ENCODE measurements at regions not wholly inside any gene's neighbourhood (a gene's known extent, or its start where the extent isn't known, plus 50 kb on each side); places are given as distances from the start of the nearest gene placed in this dataset.

GRCh38 chr4:45646885-45647590, 476.8 kb downstream of the GABRG1 start:
- no peak for DNase-seq (ENCODE audit: low read depth)

DNA sequence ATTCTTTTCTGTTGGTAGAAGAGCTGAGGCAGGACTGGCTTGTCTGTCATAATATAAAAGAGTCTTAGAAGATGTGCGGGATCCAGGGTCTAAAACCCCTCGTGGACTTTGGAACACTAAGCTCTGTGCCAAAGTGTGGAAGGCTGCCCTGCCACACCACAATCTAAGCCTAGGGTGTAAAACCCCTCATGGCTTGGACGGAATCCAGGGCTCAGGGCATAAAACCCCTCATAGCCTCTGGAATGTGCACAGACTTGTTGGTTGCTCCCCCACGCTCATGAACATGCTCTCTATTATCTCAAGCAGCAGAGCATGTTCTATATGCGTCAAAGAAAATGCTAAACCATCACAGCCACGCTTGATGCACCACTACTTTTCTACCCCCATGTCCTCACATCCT, 483.6 kb downstream of the GABRG1 start:
- no peak for DNase-seq (ENCODE audit: low read depth)

DNA sequence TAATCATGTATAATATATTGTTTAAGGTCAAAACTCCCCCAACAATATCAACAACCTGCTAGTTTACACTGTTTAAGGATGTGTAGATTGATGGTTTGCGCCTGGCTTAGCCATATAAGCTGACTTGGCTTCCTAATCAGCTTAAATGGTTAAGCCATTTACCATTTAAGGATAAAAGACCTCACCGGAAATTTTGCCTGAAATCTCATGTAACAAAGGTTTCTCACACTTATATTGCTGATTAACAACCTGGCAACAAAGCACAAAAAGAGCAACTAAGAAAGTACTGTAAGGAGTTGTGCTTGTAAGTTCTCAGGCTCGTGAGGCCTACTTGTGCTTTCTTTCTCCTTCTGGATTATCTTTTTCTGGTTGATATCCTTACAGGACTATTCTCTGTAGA, 485.2 kb downstream of the GABRG1 start:
- no peak for DNase-seq (ENCODE audit: low read depth)

- DNase-seq (ENCODE audit: low read depth), result no peak
These were observed 487.7 kb downstream of the GABRG1 start for GRCh38 chr4:45636175-45636574.

DNA sequence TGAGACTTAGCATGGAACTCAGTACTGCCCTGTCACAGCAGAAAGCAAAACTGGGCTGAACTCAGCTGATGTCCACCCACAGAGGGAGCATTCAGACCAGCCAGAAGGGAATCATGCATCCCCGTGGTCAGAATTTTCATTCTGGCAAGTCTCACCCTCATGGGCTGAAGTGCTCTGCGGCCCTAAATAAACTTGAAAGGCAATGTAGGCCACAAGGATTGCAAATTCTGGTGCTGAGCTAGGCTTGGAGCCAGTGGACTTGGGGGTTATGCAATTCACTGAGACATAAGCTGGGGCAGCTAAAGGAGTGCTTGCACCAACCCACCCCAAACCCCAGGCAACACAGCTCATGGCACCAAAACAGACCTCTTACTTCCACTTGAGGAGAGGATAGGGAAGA, 494.1 kb downstream of the GABRG1 start:
- DNase-seq (ENCODE audit: low read depth), result no peak

- DNase-seq (ENCODE audit: low read depth), result no peak
These were observed 501.9 kb downstream of the GABRG1 start for GRCh38 chr4:45621971-45622370.

- DNase-seq (ENCODE audit: low read depth), result no peak
These were observed 503.0 kb downstream of the GABRG1 start for GRCh38 chr4:45620808-45621207.

- DNase-seq (ENCODE audit: low read depth), result no peak
These were observed 527.3 kb downstream of the GABRG1 start for GRCh38 chr4:45596379-45597101.

- DNase-seq (ENCODE audit: low read depth), result no peak
These were observed 543.5 kb downstream of the GABRG1 start for GRCh38 chr4:45580334-45580733.

DNA sequence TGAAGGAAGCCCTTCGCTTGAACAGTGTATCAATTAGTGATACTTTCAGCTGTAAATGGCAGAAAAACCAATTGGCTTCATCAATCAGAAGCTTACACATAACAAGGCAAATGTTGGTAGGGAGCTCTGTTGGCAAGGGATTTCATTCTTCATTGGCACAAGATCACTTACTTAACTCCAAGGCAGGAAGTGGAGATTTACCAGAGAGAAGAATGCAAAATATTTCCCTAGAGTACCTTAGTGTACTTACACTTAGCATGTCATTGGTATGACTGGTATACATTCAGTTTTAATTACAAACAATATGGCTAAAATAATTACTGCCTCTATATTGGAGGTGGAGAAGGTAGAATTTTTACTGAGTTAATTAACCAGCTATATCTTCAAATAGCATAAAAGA, 545.0 kb downstream of the GABRG1 start:
- no peak for DNase-seq (ENCODE audit: low read depth)

GRCh38 chr4:45576275-45576674, 547.6 kb downstream of the GABRG1 start:
- DNase-seq (ENCODE audit: low read depth), result no peak

DNA sequence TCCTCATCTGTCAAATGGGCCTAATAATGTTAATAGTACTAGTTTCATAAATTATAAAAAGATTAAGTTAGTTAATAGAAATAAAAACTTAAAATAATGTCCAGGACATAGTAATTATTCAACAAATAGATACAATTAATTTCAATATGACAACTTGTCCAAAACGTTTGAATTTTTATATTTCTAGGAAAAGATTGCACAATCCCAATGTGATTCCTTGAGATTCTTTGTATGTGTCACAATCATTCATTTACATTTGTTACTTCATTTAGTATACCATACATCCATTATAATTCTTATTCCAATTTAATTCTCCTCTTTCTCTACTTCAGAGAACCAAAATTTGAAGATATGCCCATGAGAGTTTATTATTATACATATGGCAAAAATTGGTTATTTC, 554.2 kb downstream of the GABRG1 start:
- DNase-seq (ENCODE audit: low read depth), result no peak

DNA sequence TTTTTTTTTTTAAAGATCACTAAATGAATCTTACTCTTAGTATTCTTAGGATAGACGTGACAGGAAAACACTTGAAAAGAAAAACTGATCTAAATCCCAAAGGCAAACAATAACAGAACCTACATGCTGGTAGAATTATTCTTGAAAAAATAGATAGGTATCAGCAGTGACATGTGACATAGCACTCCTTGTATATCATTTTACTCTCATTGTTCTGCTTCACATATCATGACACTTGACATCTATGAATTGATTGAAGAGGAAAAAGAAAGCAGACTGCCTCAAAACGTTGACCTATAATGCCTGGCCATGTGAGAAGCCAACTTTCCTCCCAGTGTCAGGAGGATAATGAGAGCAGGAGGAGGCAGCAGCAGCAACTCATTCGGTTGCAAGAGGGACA, 555.2 kb downstream of the GABRG1 start:
- no peak for DNase-seq (ENCODE audit: low read depth)

- no peak for DNase-seq (ENCODE audit: low read depth)
These were observed 556.8 kb downstream of the GABRG1 start for GRCh38 chr4:45566896-45567603.

GRCh38 chr4:45554423-45554822, 569.4 kb downstream of the GABRG1 start:
- no peak for DNase-seq (ENCODE audit: low read depth)

DNA sequence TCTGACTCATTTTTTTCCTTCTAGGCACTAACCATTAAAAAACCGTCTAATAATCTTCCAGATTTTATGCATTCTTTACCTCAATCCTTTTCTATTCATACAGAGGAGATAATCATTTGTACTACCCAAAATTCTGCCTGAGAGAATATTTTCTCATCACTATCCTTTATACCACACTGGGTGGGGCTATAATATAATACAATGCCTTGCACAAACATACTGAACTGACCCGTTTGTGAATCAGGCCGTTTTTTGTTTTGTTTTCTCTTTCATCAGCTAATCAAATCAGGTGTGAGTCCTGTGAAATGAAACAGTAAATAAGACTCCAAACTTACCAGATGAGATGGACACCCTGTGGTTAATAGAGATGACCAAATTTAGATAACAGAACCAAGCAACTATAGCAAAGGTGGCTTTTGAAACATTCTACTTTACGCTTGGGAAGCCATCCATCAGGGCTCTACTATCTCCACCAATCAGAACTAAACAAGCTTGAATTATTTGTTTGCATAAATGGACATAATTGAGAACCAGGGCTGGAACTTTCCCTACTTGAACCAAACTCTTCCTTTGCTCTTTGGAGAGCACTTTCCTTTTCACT, 573.0 kb downstream of the GABRG1 start:
- no peak for DNase-seq (ENCODE audit: low read depth)

DNA sequence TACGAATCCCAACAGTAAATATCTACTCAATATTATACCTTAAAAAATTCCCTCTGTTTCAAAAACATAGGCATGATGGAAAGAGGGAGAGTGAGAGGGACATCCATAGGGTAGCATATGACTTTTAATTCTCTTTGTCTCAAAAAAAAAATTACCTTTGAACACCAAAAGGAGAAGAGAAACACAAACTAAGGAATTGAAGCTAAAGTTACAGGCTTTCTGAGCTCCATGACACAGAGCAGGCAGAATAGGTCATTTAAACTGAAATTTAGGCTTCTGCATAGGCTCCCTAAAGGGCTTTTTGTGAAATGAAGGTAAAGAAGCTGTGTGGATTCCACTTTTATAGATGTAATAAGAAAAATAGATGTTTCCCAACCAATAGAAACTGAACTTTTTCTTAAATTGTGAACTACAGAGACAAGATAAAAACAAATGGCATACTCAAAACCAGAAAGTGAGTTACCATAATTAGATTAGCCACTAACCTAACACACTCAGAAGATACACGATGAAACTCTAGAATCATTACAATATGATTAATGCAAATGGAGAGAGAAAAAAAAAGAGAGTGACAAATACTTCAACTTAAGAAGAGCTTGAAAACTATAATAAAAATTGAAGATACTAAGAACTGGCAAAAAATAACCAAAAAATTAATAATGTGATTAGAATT, 584.6 kb downstream of the GABRG1 start:
- DNase-seq (ENCODE audit: low read depth), result no peak

DNA sequence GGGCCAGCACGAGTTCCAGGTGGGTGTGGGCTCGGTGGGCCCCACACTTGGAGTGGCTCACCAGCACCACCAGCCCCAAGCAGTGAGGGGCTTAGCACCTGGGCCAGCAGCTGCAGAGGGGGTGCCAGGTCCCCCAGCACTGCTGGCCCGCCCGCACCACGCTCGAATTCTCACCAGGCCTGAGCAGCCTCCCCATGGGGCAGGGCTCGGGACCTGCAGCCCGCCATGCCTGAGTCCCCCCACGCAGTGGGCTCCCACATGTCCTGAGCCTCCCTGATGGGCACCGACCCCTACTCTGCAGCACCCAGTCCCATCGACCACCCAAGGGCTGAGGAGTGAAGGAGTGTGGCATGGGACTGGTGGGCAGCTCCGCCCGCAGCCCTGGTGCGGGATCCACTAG, 593.4 kb downstream of the GABRG1 start:
- DNase-seq (ENCODE audit: low read depth), result no peak

DNA sequence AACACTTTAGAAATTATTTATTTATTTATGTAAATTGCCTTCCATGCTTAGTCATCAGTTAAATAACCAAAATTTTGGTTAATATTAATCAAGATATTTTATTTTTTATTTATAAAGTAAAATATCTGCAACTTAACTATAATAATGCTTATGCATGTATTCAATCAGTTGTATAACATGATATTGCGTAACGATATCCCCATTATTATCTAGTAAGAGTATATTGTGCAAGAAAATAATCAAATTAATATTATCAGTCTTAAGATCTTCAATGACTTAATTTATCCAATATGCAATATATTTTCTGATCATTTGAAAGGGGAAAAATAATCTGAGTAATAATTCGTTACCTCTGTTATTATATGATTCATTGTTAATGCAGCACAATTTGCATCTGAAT, 596.7 kb downstream of the GABRG1 start:
- DNase-seq (ENCODE audit: low read depth), result no peak

GRCh38 chr4:45518832-45519231, 605.0 kb downstream of the GABRG1 start:
- no peak for DNase-seq (ENCODE audit: low read depth)

GRCh38 chr4:45502471-45502870, 621.4 kb downstream of the GABRG1 start:
- no peak for DNase-seq (ENCODE audit: low read depth)

GRCh38 chr4:45484740-45485139, 639.1 kb downstream of the GABRG1 start:
- no peak for DNase-seq (ENCODE audit: low read depth)
